DND-41 (cell line): ENCODE measurements at regions not wholly inside any gene's neighbourhood (a gene's known extent, or its start where the extent isn't known, plus 50 kb on each side); places are given as distances from the start of the nearest gene placed in this dataset.

ENCODE experiments used
- ATAC-seq: fragments of 200-7000 bp; cut with Tn5 transposase; 3 replicates; pipeline ENCODE4 v1.9.1; 2021; ENCODE audit warnings: low read depth; ENCODE audit not compliant: insufficient read depth
- DNase-seq: peaks from one replicate; pipeline ENCODE4 v3.0.0-alpha.2; 2020
- H2AFZ ChIP-seq: 2 replicates; pipeline ENCODE4 v1.6.0; 2012; ENCODE audit warnings: low read depth, low read length
- H3K27ac ChIP-seq: 2 replicates; pipeline ENCODE4 v1.5.1; 2012; ENCODE audit warnings: low read length, inconsistent platforms
- H3K27me3 ChIP-seq: fragments of 200-600 bp; sonication (generic); 2 replicates; pipeline ENCODE4 v1.6.0; 2012; ENCODE audit warnings: low read length, mild to moderate bottlenecking, inconsistent platforms; ENCODE audit not compliant: insufficient read depth, poor library complexity
- H3K36me3 ChIP-seq: 2 replicates; pipeline ENCODE4 v1.5.1; 2012; ENCODE audit warnings: low read length, inconsistent platforms; ENCODE audit not compliant: insufficient read depth
- H3K4me1 ChIP-seq: 2 replicates; pipeline ENCODE4 v1.5.1; 2012; ENCODE audit warnings: mild to moderate bottlenecking, low read length; ENCODE audit not compliant: insufficient read depth
- H3K4me2 ChIP-seq: 2 replicates; pipeline ENCODE4 v1.6.0; 2012; ENCODE audit warnings: mild to moderate bottlenecking, moderate library complexity, low read length, inconsistent platforms; ENCODE audit not compliant: insufficient read depth
- H3K4me3 ChIP-seq, 2 experiments: fragments of 200-600 bp in 1 of 2; shearing (Covaris generic) in 1 of 2; 2 replicates each; pipeline ENCODE4 v1.5.1; 2012 to 2016; ENCODE audit warnings: inconsistent platforms in 2 of 2, low read length in 2 of 2, mild to moderate bottlenecking in 2 of 2, low read depth in 1 of 2, moderate library complexity in 1 of 2
- H3K79me2 ChIP-seq: 2 replicates; pipeline ENCODE4 v1.6.0; 2012; ENCODE audit warnings: low read length, inconsistent platforms; ENCODE audit not compliant: insufficient read depth
- H3K9ac ChIP-seq: 2 replicates; pipeline ENCODE4 v1.6.0; 2012; ENCODE audit warnings: low read depth, mild to moderate bottlenecking, inconsistent platforms, low read length, moderate library complexity
- H3K9me3 ChIP-seq: 2 replicates; pipeline ENCODE4 v1.5.1; 2012; ENCODE audit warnings: low read length, moderate library complexity, mild to moderate bottlenecking, inconsistent platforms; ENCODE audit not compliant: insufficient read depth, severe bottlenecking
- H4K20me1 ChIP-seq: 2 replicates; pipeline ENCODE4 v1.6.0; 2012; ENCODE audit warnings: low read length; ENCODE audit not compliant: insufficient read depth
- EZH2 ChIP-seq: IDR thresholded peaks from 3 replicates; pipeline ENCODE4 v1.6.1; 2012; ENCODE audit warnings: borderline replicate concordance, low read depth, mild to moderate bottlenecking, moderate library complexity, low read length, inconsistent platforms; ENCODE audit not compliant: severe bottlenecking
- TF ChIP-seq, protein P1 (sequence below): IDR thresholded peaks from 2 replicates; pipeline ENCODE4 v1.5.1; 2012; ENCODE audit warnings: borderline replicate concordance, low read length, moderate library complexity, mild to moderate bottlenecking; ENCODE audit not compliant: poor library complexity, severe bottlenecking; ENCODE audit errors: extremely low read depth

DNA sequence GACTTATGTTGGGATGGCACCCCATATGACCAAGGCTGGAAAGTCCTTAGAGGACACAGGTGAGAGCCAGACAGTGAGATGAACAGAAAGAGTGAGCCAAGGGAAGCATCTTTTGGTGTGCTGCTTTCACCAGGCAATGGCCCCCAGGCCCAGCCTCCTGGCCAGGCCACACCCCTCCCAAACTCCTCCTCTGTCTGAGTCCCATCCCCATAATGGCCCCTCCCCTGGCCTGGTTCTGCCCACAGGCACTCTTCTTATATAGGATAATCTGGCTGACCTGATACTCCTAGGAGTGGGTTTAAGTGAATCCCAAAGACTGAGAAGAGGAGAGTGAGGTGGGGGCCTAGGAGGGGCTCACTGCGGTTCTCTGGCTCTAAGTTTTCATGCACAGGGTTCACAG lies 252.5 kb downstream of the RPS24 start:
- Histone ChIP-seq H3K4me1 (no peaks in the 10 kb centered on the region), H3K4me2 (no peak overlapping the region), H4K20me1 (peaks cover 3% of the 10 kb centered on the region; the same call in 1 of the 2 replicates), H3K27ac (no peak overlapping the region), H3K9ac (no peak overlapping the region), H3K27me3 (peaks cover 15% of the 10 kb centered on the region), H3K36me3 (no peaks in the 10 kb centered on the region), H3K79me2 (no peaks in the 10 kb centered on the region), H3K9me3 (no peaks in the 10 kb centered on the region), H3K4me3 (no peak overlapping the region), H2AFZ (no peak overlapping the region)
- TF ChIP-seq, protein P1, sequence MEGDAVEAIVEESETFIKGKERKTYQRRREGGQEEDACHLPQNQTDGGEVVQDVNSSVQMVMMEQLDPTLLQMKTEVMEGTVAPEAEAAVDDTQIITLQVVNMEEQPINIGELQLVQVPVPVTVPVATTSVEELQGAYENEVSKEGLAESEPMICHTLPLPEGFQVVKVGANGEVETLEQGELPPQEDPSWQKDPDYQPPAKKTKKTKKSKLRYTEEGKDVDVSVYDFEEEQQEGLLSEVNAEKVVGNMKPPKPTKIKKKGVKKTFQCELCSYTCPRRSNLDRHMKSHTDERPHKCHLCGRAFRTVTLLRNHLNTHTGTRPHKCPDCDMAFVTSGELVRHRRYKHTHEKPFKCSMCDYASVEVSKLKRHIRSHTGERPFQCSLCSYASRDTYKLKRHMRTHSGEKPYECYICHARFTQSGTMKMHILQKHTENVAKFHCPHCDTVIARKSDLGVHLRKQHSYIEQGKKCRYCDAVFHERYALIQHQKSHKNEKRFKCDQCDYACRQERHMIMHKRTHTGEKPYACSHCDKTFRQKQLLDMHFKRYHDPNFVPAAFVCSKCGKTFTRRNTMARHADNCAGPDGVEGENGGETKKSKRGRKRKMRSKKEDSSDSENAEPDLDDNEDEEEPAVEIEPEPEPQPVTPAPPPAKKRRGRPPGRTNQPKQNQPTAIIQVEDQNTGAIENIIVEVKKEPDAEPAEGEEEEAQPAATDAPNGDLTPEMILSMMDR: no peak
- no peak for TF ChIP-seq EZH2
- no peak for ATAC-seq
- no peak for DNase-seq

DNA sequence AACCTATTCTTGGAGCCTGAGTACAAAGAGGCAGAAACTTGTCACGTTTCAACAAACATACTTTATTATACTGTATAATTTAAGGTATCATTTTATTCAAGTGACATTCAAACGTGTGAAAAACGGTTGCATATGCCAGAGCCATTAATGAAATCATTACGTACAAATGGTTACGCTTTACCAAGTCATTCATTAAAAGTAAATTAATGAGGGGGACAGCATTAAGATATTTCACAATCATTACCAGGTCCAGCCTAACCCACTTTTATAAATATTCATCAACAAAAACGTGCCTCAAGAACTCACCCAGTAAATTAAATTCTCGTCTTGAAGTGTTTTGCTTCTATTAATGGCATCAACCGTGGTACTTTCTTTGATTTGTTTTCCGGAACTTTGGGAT lies 253.0 kb downstream of the RPS24 start:
- Histone ChIP-seq H3K4me1 (no peaks in the 10 kb centered on the region), H3K9me3 (no peaks in the 10 kb centered on the region), H3K36me3 (no peaks in the 10 kb centered on the region)

DNA sequence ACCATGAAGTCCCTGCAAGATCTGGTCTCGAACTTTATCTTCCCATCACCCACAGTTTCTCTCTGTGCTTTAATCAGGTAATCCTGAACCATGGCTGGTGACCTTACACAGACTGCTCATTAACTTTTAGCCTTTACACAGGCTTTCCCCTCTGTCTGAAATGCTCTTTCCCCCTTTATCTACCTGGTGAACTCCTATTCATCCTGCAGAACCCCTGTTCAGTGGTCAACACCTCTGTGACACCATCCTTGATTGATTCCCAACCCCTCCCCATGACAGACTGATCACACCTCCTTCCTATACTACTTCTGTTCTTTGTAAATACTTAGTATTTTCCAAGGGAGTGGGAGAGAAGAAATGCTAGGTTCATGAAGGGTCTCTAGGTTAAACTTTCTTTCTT lies 254.0 kb downstream of the RPS24 start:
- Histone ChIP-seq H3K4me3 (no peak overlapping the region), H3K79me2 (no peaks in the 10 kb centered on the region), H3K27ac (no peak overlapping the region), H3K27me3 (peaks cover 12% of the 10 kb centered on the region), H3K4me1 (no peaks in the 10 kb centered on the region), H3K4me2 (no peak overlapping the region), H3K36me3 (no peaks in the 10 kb centered on the region), H2AFZ (no peak overlapping the region), H3K9ac (no peak overlapping the region), H3K9me3 (no peaks in the 10 kb centered on the region), H4K20me1 (no peaks in the 10 kb centered on the region; the same call in 1 of the 2 replicates)
- no peak for TF ChIP-seq EZH2
- TF ChIP-seq, protein P1: no peak
- no peak for ATAC-seq
- no peak for DNase-seq

More for the DNA sequence above, 253.0 kb downstream of the RPS24 start:
- H3K27me3 ChIP-seq: peaks cover 15% of the 10 kb centered on the region
- no peak overlapping the region for H2AFZ ChIP-seq
- no peak overlapping the region for H3K4me2 ChIP-seq
- H3K4me3 ChIP-seq: no peak overlapping the region
- H4K20me1 ChIP-seq: peaks cover 3% of the 10 kb centered on the region; the same call in 1 of the 2 replicates
- TF ChIP-seq, protein P1: no peak
- TF ChIP-seq EZH2: no peak
- DNase-seq (no peak), ATAC-seq (no peak)
- H3K79me2 ChIP-seq: no peaks in the 10 kb centered on the region
- no peak overlapping the region for H3K27ac ChIP-seq
- H3K9ac ChIP-seq: no peak overlapping the region

DNA sequence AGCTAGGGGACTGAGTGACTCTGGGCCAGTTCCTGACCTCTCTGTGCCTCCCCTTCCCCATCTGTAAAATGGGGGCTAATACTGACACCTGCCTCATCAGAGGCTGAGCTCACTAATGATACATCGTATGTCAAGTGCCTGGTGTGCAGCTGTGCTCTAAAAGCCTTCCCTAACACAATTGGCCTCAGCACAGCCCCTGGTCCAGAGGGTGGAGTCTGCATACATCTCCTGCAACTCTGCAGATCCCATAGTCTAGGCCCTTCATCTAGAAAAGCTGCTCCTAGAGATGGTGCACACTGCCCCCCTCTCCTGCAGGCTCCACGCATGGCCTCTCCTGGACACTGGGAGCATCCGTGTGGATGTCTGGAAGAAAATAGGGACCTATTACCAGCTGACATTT lies 255.0 kb downstream of the RPS24 start:
- H3K9me3 ChIP-seq: no peaks in the 10 kb centered on the region
- no peaks in the 10 kb centered on the region for H3K4me1 ChIP-seq
- H3K27me3 ChIP-seq: peaks cover 12% of the 10 kb centered on the region
- ATAC-seq (no peak), DNase-seq (no peak)
- H3K9ac ChIP-seq: no peak overlapping the region
- H3K27ac ChIP-seq: no peak overlapping the region
- no peak overlapping the region for H3K4me2 ChIP-seq
- no peak for TF ChIP-seq EZH2
- TF ChIP-seq, protein P1: no peak
- no peak overlapping the region for H2AFZ ChIP-seq
- no peak overlapping the region for H3K4me3 ChIP-seq
- H3K79me2 ChIP-seq: no peaks in the 10 kb centered on the region
- no peaks in the 10 kb centered on the region; the same call in 1 of the 2 replicates for H4K20me1 ChIP-seq
- no peaks in the 10 kb centered on the region for H3K36me3 ChIP-seq
